SK-N-SH treated with all-trans-retinoic acid at 6 μM for 48 hours (cell line): ENCODE measurements at regions not wholly inside any gene's neighbourhood (a gene's known extent, or its start where the extent isn't known, plus 50 kb on each side); places are given as distances from the start of the nearest gene placed in this dataset.

Experiments used
- BACH2 ChIP-seq: fragments of 250-450 bp; sonication (Bioruptor Pico); IDR thresholded peaks from 2 replicates; pipeline ENCODE4 v1.9.0; 2021; ENCODE audit warnings: mild to moderate bottlenecking, borderline replicate concordance
- ESRRG ChIP-seq: fragments of 250-450 bp; sonication (Bioruptor Pico); IDR thresholded peaks from 2 replicates; pipeline ENCODE4 v1.6.1; 2021; ENCODE audit warnings: mild to moderate bottlenecking
- GLIS3 ChIP-seq: fragments of 250-450 bp; sonication (Bioruptor Pico); IDR thresholded peaks from 2 replicates; pipeline ENCODE4 v1.5.0; 2020; ENCODE audit warnings: mild to moderate bottlenecking, moderate library complexity
- OSR1 ChIP-seq: fragments of 250-450 bp; sonication (Bioruptor Pico); IDR thresholded peaks from 2 replicates; pipeline ENCODE4 v1.8.0; 2022; ENCODE audit warnings: moderate library complexity, mild to moderate bottlenecking, inconsistent platforms
- PATZ1 ChIP-seq: fragments of 250-450 bp; sonication (Bioruptor Pico); IDR thresholded peaks from 2 replicates; pipeline ENCODE4 v1.8.0; 2020; ENCODE audit warnings: mild to moderate bottlenecking, moderate library complexity, borderline replicate concordance
- RARB ChIP-seq: fragments of 250-450 bp; sonication (Bioruptor Pico); IDR thresholded peaks from 2 replicates; pipeline ENCODE4 v1.8.0; 2021; ENCODE audit warnings: mild to moderate bottlenecking, moderate library complexity
- ZNF70 ChIP-seq: fragments of 450-650 bp; formaldehyde crosslinking; IDR thresholded peaks from 2 replicates; pipeline ENCODE4 v1.5.0; 2020; ENCODE audit warnings: mild to moderate bottlenecking, moderate library complexity
- TF ChIP-seq, protein P1 (sequence below): fragments of 250-450 bp; sonication (Bioruptor Pico); IDR thresholded peaks from 2 replicates; pipeline ENCODE4 v1.5.1; 2020; ENCODE audit warnings: low read depth, mild to moderate bottlenecking, moderate library complexity

- TF ChIP-seq ZNF70 (CRISPR knock-in tag) (no peak), BACH2 (CRISPR knock-in tag) (no peak), PATZ1 (no peak), ESRRG (CRISPR knock-in tag) (no peak), GLIS3 (CRISPR knock-in tag) (no peak), OSR1 (CRISPR knock-in tag) (no peak), RARB (CRISPR knock-in tag) (no peak)
- TF ChIP-seq, protein P1, sequence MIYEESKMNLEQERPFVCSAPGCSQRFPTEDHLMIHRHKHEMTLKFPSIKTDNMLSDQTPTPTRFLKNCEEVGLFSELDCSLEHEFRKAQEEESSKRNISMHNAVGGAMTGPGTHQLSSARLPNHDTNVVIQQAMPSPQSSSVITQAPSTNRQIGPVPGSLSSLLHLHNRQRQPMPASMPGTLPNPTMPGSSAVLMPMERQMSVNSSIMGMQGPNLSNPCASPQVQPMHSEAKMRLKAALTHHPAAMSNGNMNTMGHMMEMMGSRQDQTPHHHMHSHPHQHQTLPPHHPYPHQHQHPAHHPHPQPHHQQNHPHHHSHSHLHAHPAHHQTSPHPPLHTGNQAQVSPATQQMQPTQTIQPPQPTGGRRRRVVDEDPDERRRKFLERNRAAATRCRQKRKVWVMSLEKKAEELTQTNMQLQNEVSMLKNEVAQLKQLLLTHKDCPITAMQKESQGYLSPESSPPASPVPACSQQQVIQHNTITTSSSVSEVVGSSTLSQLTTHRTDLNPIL (CRISPR knock-in tag): no peak
Observed at GRCh38 chr14:85236296-85236695, 293.6 kb upstream of the FLRT2 start.
